ENCODE measurements at regions not wholly inside any gene's neighbourhood (a gene's known extent, or its start where the extent isn't known, plus 50 kb on each side); places are given as distances from the start of the nearest gene placed in this dataset.

GRCh38 chr2:116142644-116143227 is 1671.8 kb upstream of the DDX18 start:
- no peak overlapping the region for H3K4me3 ChIP-seq (replicated peaks in 1 of 2; ENCODE audit: low read depth in 2 of 2, low read length in 2 of 2)
- DNase-seq (ENCODE audit: low read depth in 2 of 2), result no peak
- no peak for TF ChIP-seq CTCF (IDR thresholded peaks at IDR 0.05; ENCODE audit: low read depth, low read length)

GRCh38 chr2:116145031-116145430 is 1669.5 kb upstream of the DDX18 start:
- no peak for TF ChIP-seq CTCF (IDR thresholded peaks at IDR 0.05; ENCODE audit: low read depth, low read length)
- no peak overlapping the region for H3K4me3 ChIP-seq (replicated peaks in 1 of 2; ENCODE audit: low read depth in 2 of 2, low read length in 2 of 2)
- no peak for DNase-seq (ENCODE audit: low read depth in 2 of 2)

- no peak overlapping the region for H3K4me3 ChIP-seq (replicated peaks in 1 of 2; ENCODE audit: low read depth in 2 of 2, low read length in 2 of 2)
- no peak for TF ChIP-seq CTCF (IDR thresholded peaks at IDR 0.05; ENCODE audit: low read depth, low read length)
- no peak for DNase-seq (ENCODE audit: low read depth in 2 of 2)
Observed at GRCh38 chr2:116148361-116148760, 1666.1 kb upstream of the DDX18 start.

- DNase-seq (ENCODE audit: low read depth in 2 of 2), result no peak
- no peak overlapping the region for H3K4me3 ChIP-seq (replicated peaks in 1 of 2; ENCODE audit: low read depth in 2 of 2, low read length in 2 of 2)
- TF ChIP-seq CTCF (IDR thresholded peaks at IDR 0.05; ENCODE audit: low read depth, low read length), result no peak
Observed at GRCh38 chr2:116153729-116154128, 1660.8 kb upstream of the DDX18 start.

- no peak overlapping the region for H3K4me3 ChIP-seq (replicated peaks in 1 of 2; ENCODE audit: low read depth in 2 of 2, low read length in 2 of 2)
- TF ChIP-seq CTCF (IDR thresholded peaks at IDR 0.05; ENCODE audit: low read depth, low read length), result no peak
- DNase-seq (ENCODE audit: low read depth in 2 of 2), result no peak
Observed at GRCh38 chr2:116160657-116161056, 1653.8 kb upstream of the DDX18 start.

- no peak for DNase-seq (ENCODE audit: low read depth in 2 of 2)
- no peak overlapping the region for H3K4me3 ChIP-seq (replicated peaks in 1 of 2; ENCODE audit: low read depth in 2 of 2, low read length in 2 of 2)
- no peak for TF ChIP-seq CTCF (IDR thresholded peaks at IDR 0.05; ENCODE audit: low read depth, low read length)
Observed at GRCh38 chr2:116162395-116162794, 1652.1 kb upstream of the DDX18 start.

GRCh38 chr2:116167107-116167506 is 1647.4 kb upstream of the DDX18 start:
- no peak overlapping the region for H3K4me3 ChIP-seq (replicated peaks in 1 of 2; ENCODE audit: low read depth in 2 of 2, low read length in 2 of 2)
- no peak for TF ChIP-seq CTCF (IDR thresholded peaks at IDR 0.05; ENCODE audit: low read depth, low read length)
- DNase-seq (ENCODE audit: low read depth in 2 of 2), result no peak
